ENCODE measurements at regions not wholly inside any gene's neighbourhood (a gene's known extent, or its start where the extent isn't known, plus 50 kb on each side); places are given as distances from the start of the nearest gene placed in this dataset.

DNA sequence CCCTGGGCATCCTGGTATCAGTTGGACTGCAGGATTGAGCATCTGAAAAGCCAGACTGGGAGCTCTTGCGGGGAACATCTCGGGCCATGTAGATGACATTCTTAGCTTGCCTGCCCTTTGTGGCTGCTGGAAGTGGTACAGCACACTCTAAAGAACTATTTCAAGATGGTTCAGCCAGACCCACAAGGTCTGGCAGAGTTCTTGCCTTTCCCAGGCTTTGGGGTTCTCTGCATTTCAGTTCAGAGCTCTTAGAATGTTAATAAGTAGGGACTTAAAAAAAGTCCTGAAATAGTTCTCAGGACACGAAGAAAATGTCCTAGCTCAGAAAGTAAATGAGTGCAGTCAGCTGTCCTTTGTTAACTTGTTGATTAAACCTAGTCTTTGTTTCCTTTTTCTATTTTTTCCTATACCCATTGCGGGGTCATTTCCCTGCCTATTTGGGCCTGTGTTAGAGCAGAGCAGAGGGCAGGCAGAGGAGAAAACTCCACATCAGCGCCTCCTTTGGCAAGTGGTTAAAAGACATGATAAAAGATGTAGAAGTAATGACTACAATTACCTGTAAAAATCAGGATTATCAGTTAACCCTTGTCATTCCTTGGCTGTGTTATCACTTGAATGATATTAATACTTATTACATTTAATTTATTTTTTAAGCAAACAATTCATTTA is 291.5 kb downstream of the ZSWIM6 start:
- Histone ChIP-seq H3K27me3 (ENCODE audit: control insufficient read depth in 2 of 2, insufficient read depth in 2 of 2, low read length in 2 of 2) (no peaks in the 10 kb centered on the region), H3K79me2 (ENCODE audit: control insufficient read depth, insufficient read depth, low read length) (no peaks in the 10 kb centered on the region), H4K20me1 (replicated peaks; ENCODE audit: control insufficient read depth, extremely low read depth, insufficient read depth, low read length) (no peaks in the 10 kb centered on the region), H3K4me2 (ENCODE audit: insufficient read depth, low read length) (no peak overlapping the region), H3K9me3 (replicated peaks; ENCODE audit: control insufficient read depth, insufficient read depth, low read length) (no peaks in the 10 kb centered on the region), H3K4me1 (ENCODE audit: control insufficient read depth, extremely low read depth, insufficient read depth, low read length) (peaks cover 10% of the 10 kb centered on the region), H3K36me3 (ENCODE audit: control insufficient read depth in 2 of 2, extremely low read depth in 1 of 2, insufficient read depth in 2 of 2, low read length in 2 of 2) (no peaks in the 10 kb centered on the region), H2AFZ (ENCODE audit: low read depth, low read length) (no peak overlapping the region), H3K4me3 (replicated peaks in 1 of 3; ENCODE audit: insufficient read depth in 1 of 3, low read depth in 1 of 3, low read length in 3 of 3) (no peak overlapping the region), H3K9me1 (replicated peaks; ENCODE audit: control insufficient read depth, extremely low read depth, insufficient read depth, low read length) (no peaks in the 10 kb centered on the region), H3K27ac (ENCODE audit: insufficient read depth, low read depth, low read length) (no peak overlapping the region), H3K9ac (replicated peaks; ENCODE audit: extremely low read depth, insufficient read depth, low read length) (no peak overlapping the region)
- TF ChIP-seq GATA2 (IDR thresholded peaks at IDR 0.05; ENCODE audit: insufficient read depth, insufficient read length, low read depth, low read length) (no peak), CTCF (IDR thresholded peaks at IDR 0.05; ENCODE audit: extremely low read depth in 1 of 2, insufficient read depth in 1 of 2, low read depth in 1 of 2, low read length in 2 of 2) (peak in 1 of 2 donors; percentile 12)
- FAIRE-seq (no peak), DNase-seq (ENCODE audit: low read depth, low spot score) (peak; percentile 21)
- no TSS peak for BruUV-seq (replicated peaks)
- intact Hi-C loops (cut with micrococcal nuclease): no loop called here
- ChIA-PET CTCF (interaction anchor here (0.7 to 2.1 kb wide), 4 partner anchors 8 to 276 kb away, joined by 3 to 6 read pairs (median 3); no protein-coding TSS in a partner anchor), POLR2A (no interaction called here)
- dilution Hi-C loops (cut with MboI; ENCODE audit: extremely low pct_ligation_motif_present, low sequenced_read_pairs): no loop called here

DNA sequence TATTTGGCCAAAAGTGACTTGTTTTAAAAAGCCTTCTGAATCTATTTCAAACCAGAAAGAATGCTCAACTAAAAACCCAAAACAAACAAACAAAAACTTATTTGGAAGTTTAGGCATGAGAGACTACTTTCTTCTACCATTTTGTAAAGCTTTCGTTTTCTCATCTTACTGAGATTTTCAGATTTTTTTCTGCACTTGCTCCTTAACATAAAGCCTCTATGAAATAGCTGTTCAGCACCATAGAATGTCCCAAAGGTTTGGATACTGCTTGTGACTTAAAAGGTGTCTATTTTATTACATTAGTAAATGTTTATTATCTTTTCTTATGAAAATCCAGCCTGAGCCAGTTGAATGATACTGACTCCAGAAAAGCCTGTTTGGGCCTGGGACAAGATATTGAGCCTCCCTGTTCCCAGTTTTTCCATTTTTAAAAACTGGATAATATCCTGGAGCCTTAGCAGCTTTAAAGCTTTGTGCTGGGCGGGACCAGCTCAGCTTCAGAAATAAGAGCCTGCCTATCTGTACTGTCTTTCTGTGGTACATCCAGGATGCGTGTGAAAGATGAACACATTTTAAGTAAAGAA is 292.6 kb downstream of the ZSWIM6 start:
- no peaks in the 10 kb centered on the region for H3K9me3 ChIP-seq (replicated peaks; ENCODE audit: control insufficient read depth, insufficient read depth, low read length)
- H3K79me2 ChIP-seq (ENCODE audit: control insufficient read depth, insufficient read depth, low read length): no peaks in the 10 kb centered on the region
- H3K4me1 ChIP-seq (ENCODE audit: control insufficient read depth, extremely low read depth, insufficient read depth, low read length): peaks cover 10% of the 10 kb centered on the region
- ChIA-PET CTCF (interaction anchor here (0.6 to 2.1 kb wide), 4 partner anchors 10 to 459 kb away, joined by 3 to 6 read pairs (median 3); no protein-coding TSS in a partner anchor), POLR2A (no interaction called here)
- H3K36me3 ChIP-seq (ENCODE audit: control insufficient read depth in 2 of 2, extremely low read depth in 1 of 2, insufficient read depth in 2 of 2, low read length in 2 of 2): no peaks in the 10 kb centered on the region
- TF ChIP-seq JUN (IDR thresholded peaks at IDR 0.05; ENCODE audit: borderline replicate concordance, insufficient read depth, insufficient read length, low read depth): no peak
- TF ChIP-seq, protein P1, sequence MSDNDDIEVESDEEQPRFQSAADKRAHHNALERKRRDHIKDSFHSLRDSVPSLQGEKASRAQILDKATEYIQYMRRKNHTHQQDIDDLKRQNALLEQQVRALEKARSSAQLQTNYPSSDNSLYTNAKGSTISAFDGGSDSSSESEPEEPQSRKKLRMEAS (IDR thresholded peaks at IDR 0.05; ENCODE audit: insufficient read depth, insufficient read length): no peak
- H3K27ac ChIP-seq (ENCODE audit: insufficient read depth, low read depth, low read length): no peak overlapping the region
- no peak overlapping the region for H2AFZ ChIP-seq (ENCODE audit: low read depth, low read length)
- BruUV-seq (replicated peaks): no TSS peak
- no peaks in the 10 kb centered on the region for H4K20me1 ChIP-seq (replicated peaks; ENCODE audit: control insufficient read depth, extremely low read depth, insufficient read depth, low read length)
- no peaks in the 10 kb centered on the region for H3K9me1 ChIP-seq (replicated peaks; ENCODE audit: control insufficient read depth, extremely low read depth, insufficient read depth, low read length)
- intact Hi-C loops (cut with micrococcal nuclease) (loop anchor here (1.0 to 5.0 kb wide), 3 partner anchors 256 to 462 kb away; partner anchors contain the start of genes SMIM15 and ZSWIM6), dilution Hi-C loops (cut with MboI; ENCODE audit: extremely low pct_ligation_motif_present, low sequenced_read_pairs) (no loop called here)
- DNase-seq (ENCODE audit: low read depth, low spot score) (no peak), FAIRE-seq (no peak)
- H3K4me3 ChIP-seq (replicated peaks in 1 of 3; ENCODE audit: insufficient read depth in 1 of 3, low read depth in 1 of 3, low read length in 3 of 3): no peak overlapping the region
- no peak overlapping the region for H3K4me2 ChIP-seq (ENCODE audit: insufficient read depth, low read length)
- no peaks in the 10 kb centered on the region for H3K27me3 ChIP-seq (ENCODE audit: control insufficient read depth in 2 of 2, insufficient read depth in 2 of 2, low read length in 2 of 2)
- H3K9ac ChIP-seq (replicated peaks; ENCODE audit: extremely low read depth, insufficient read depth, low read length): no peak overlapping the region
